ENCODE measurements at regions not wholly inside any gene's neighbourhood (a gene's known extent, or its start where the extent isn't known, plus 50 kb on each side); places are given as distances from the start of the nearest gene placed in this dataset.

DNA sequence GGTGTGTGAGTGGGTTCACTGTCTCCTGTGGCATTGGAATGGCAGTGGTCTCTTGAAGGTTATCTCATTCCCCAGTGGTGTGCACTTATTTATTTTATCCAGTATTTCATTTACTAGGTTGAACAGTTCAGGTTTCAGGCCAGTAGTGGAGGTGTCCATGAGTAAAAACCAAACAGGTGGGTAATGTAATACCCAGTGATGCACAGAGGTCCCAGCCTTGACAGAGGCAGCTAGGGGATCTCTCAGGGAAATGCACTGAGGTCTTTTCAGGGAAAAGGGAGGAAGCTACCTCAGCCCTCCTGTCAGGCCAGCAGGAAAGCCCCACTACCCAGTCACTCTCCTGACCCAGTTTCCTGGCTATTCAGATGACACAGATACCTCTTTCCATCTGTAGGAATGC is 403.6 kb downstream of the UTRN start:
- TF ChIP-seq, protein P1, sequence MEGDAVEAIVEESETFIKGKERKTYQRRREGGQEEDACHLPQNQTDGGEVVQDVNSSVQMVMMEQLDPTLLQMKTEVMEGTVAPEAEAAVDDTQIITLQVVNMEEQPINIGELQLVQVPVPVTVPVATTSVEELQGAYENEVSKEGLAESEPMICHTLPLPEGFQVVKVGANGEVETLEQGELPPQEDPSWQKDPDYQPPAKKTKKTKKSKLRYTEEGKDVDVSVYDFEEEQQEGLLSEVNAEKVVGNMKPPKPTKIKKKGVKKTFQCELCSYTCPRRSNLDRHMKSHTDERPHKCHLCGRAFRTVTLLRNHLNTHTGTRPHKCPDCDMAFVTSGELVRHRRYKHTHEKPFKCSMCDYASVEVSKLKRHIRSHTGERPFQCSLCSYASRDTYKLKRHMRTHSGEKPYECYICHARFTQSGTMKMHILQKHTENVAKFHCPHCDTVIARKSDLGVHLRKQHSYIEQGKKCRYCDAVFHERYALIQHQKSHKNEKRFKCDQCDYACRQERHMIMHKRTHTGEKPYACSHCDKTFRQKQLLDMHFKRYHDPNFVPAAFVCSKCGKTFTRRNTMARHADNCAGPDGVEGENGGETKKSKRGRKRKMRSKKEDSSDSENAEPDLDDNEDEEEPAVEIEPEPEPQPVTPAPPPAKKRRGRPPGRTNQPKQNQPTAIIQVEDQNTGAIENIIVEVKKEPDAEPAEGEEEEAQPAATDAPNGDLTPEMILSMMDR (IDR thresholded peaks at IDR 0.05), result no peak
- TF ChIP-seq POLR2A (IDR thresholded peaks at IDR 0.05), result no peak

Data from Peyer's patch (tissue), 4 donors.